T-cell (primary cell): ENCODE measurements at regions not wholly inside any gene's neighbourhood (a gene's known extent, or its start where the extent isn't known, plus 50 kb on each side); places are given as distances from the start of the nearest gene placed in this dataset.
"Not testable (repeated sequence)": the region's sequence is repeated elsewhere in the genome, so short reads cannot be mapped to it uniquely, and the experiment has no call there.

Experiments
- ATAC-seq, 4 experiments: fragments of 200-7000 bp in 3 of 4; fragments of 150-1000 bp in 1 of 4; cut with Tn5 transposase; replicated peaks in 1 of 4; 1 replicate in 3 of 4; 2 replicates in 1 of 4; pipeline ENCODE4 v1.10.0; 2021; ENCODE audit warnings: moderate library complexity in 3 of 4, mild to moderate bottlenecking in 2 of 4, moderate number of reproducible peaks in 1 of 4
- CTCF ChIA-PET, 2 donors: fragments of 300-600 bp; sonication (Branson Sonifier 250); formaldehyde crosslinking; loops; one replicate each; lab custom pipeline; 2022; ENCODE audit warnings: antibody characterized with exemption in 2 of 2; lab: Charles Lee
- POLR2A ChIA-PET, 2 donors: fragments of 300-600 bp; sonication (Branson Sonifier 250); formaldehyde crosslinking; loops; one replicate each; lab custom pipeline; 2022; ENCODE audit warnings: antibody characterized with exemption in 2 of 2; lab: Charles Lee
- DNase-seq, 35 experiments: peaks; one replicate each; pipeline versions ENCODE4 v3.0.0 to v3.0.0-alpha.2; 2013 to 2023
- H3K27ac ChIP-seq: one replicate; pipeline ENCODE4 v1.5.1; 2013; ENCODE audit warnings: low read length
- H3K27me3 ChIP-seq, 2 experiments: replicated peaks in 1 of 2; 1 replicate in 1 of 2; 2 replicates in 1 of 2; pipeline versions ENCODE4 v1.6.1 to v1.7.0; 2013; ENCODE audit warnings: low read length in 1 of 2, mixed read lengths in 1 of 2; ENCODE audit not compliant: control insufficient read depth in 2 of 2, insufficient read depth in 2 of 2; ENCODE audit errors: extremely low read depth in 1 of 2
- H3K36me3 ChIP-seq, 2 donors: 1 replicate in 1 of 2; 2 replicates in 1 of 2; pipeline versions ENCODE4 v1.6.1 to v1.7.0; 2013; ENCODE audit warnings: low read length in 1 of 2; ENCODE audit not compliant: control insufficient read depth in 2 of 2, insufficient read depth in 1 of 2; ENCODE audit errors: extremely low read depth in 1 of 2
- H3K4me1 ChIP-seq, 2 experiments: 1 replicate in 1 of 2; 2 replicates in 1 of 2; pipeline versions ENCODE4 v1.6.1 to v1.7.0; 2013; ENCODE audit warnings: low read length in 2 of 2, mixed read lengths in 1 of 2; ENCODE audit not compliant: insufficient read depth in 2 of 2, control insufficient read depth in 1 of 2; ENCODE audit errors: extremely low read depth in 1 of 2
- H3K4me3 ChIP-seq, 2 donors: 1 replicate in 1 of 2; 2 replicates in 1 of 2; pipeline versions ENCODE4 v1.5.1 to v1.7.0; 2013; ENCODE audit warnings: mild to moderate bottlenecking in 2 of 2, low read length in 1 of 2, moderate library complexity in 1 of 2; ENCODE audit not compliant: control insufficient read depth in 1 of 2; ENCODE audit errors: extremely low read depth in 1 of 2
- H3K9me3 ChIP-seq: 2 replicates; pipeline ENCODE4 v1.7.0; 2013
- H3K27ac Mint-ChIP-seq, 2 donors: one replicate each; pipeline ENCODE4 v1.8.0; 2020 to 2021; ENCODE audit warnings: mild to moderate bottlenecking in 2 of 2, mixed read lengths in 2 of 2
- H3K27me3 Mint-ChIP-seq, 2 donors: one replicate each; pipeline ENCODE4 v1.8.0; 2021 to 2022; ENCODE audit warnings: mixed read lengths in 2 of 2
- H3K36me3 Mint-ChIP-seq: one replicate; pipeline ENCODE4 v1.8.0; 2021; ENCODE audit warnings: mixed read lengths
- H3K4me1 Mint-ChIP-seq, 3 donors: one replicate each; pipeline ENCODE4 v1.8.0; 2020 to 2022; ENCODE audit warnings: mixed read lengths in 3 of 3, mild to moderate bottlenecking in 1 of 3
- H3K4me3 Mint-ChIP-seq, 3 donors: one replicate each; pipeline ENCODE4 v1.8.0; 2020 to 2022; ENCODE audit warnings: mild to moderate bottlenecking in 3 of 3, mixed read lengths in 3 of 3, moderate library complexity in 3 of 3
- H3K9me3 Mint-ChIP-seq, 3 donors: one replicate each; pipeline ENCODE4 v1.8.0; 2020 to 2022; ENCODE audit warnings: mixed read lengths in 3 of 3
- WGBS: methylation state at CpG from one replicate; pipeline ENCODE4 v1.1.5; 2013; ENCODE audit warnings: missing lambda C conversion rate; ENCODE audit not compliant: insufficient coverage; 5-methylcytosine and 5-hydroxymethylcytosine counted together

DNA sequence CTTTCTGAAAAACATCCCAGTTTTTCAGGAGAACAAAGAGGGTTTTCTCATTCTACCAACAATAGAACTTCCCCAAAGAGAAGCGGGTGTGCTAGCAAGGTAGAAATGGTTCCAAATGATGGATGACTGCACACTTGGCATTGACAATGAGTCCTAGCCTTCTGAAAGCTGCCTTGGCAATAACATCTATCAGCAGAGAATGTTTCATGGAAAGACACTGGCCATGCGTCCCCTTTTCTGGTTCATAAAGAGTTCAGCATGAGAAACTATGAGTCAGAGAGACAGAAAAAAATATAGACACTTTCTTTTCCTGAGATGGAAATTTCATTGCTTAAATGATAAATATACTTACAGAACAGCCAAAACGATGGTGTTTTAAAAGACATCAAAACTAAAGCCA lies 236.9 kb upstream of the PRKX start:
- H3K9me3 ChIP-seq: no peaks in the 10 kb centered on the region
- Mint-ChIP-seq H3K4me3 (no peak overlapping the region), H3K9me3 (peaks cover 0 to 8% (median 0%) of the 10 kb centered on the region in 3 donors), H3K36me3 (no peaks in the 10 kb centered on the region), H3K27ac (no peak overlapping the region), H3K4me1 (no peaks in the 10 kb centered on the region), H3K27me3 (peaks cover 9 to 31% of the 10 kb centered on the region in 2 donors)
- H3K36me3 ChIP-seq: no peaks in the 10 kb centered on the region
- H3K27me3 ChIP-seq: peaks cover 0 to 2% of the 10 kb centered on the region in 2 experiments
- H3K4me1 ChIP-seq: no peaks in the 10 kb centered on the region
- H3K27ac ChIP-seq: no peak overlapping the region
- CTCF ChIA-PET: no interaction called here
- no CpG with 5 or more reads among the region's 3 CpGs for WGBS
- POLR2A ChIA-PET: no interaction called here
- ATAC-seq: no peak
- no peak overlapping the region for H3K4me3 ChIP-seq
- DNase-seq: no peak

DNA sequence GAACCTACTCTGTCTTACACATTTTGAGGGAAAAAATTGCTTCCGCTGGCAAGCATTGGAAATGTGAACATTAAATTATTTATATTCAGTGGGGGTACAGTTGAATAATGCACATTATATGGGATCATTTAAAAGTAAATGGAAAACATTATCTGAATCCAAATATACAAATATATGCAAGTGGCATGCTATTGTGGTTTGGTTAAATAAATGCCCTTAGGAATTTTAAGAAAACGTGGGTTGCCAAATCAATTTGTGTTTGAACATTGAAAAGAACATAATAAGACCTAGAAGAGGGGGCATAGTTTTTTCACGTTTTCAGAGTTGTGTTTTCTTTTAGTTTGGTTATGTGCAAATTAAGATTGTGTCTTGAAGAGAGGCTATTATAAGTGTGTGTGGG lies 230.5 kb upstream of the PRKX start:
- H3K27ac ChIP-seq: no peak overlapping the region
- H3K9me3 ChIP-seq: no peaks in the 10 kb centered on the region
- CTCF ChIA-PET: no interaction called here
- Mint-ChIP-seq H3K4me3 (no peak overlapping the region), H3K27me3 (peaks cover 7 to 15% of the 10 kb centered on the region in 2 donors), H3K4me1 (no peaks in the 10 kb centered on the region), H3K27ac (no peak overlapping the region), H3K9me3 (peaks cover 0 to 6% (median 3%) of the 10 kb centered on the region in 3 donors), H3K36me3 (no peaks in the 10 kb centered on the region)
- POLR2A ChIA-PET: no interaction called here
- no peak overlapping the region for H3K4me3 ChIP-seq
- DNase-seq (no peak), ATAC-seq (no peak)
- H3K4me1 ChIP-seq: no peaks in the 10 kb centered on the region
- WGBS: no CpG with 5 or more reads among the region's 3 CpGs
- no peaks in the 10 kb centered on the region for H3K36me3 ChIP-seq
- H3K27me3 ChIP-seq: peaks cover 0 to 2% of the 10 kb centered on the region in 2 experiments

DNA sequence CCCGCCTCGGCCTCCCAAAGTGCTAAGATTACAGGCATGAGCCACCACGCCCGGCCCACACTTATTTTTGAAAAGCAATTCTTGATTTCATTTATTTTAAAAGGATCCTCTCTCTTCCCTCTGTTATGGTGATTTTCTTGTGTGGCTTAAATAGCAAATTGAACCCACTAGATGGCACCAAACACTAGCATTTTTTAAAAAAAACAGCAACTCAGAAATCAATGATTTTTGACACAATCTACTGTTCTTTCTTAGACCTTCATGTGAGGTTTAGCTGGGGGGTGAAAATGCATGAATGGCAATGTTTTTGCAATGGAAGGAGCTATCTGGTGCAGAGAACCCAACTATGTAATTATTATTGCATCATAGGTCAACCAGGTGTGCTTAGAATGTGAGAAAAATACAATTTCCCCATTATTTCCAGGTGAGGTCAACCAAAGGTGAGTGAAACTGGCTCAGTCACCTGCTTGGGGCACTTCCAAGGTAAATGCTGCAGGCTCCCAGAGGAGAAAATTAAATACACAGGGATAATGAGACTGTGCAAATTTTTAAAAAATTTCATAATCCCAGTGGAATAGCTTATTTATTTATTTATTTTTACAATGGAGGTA lies 226.7 kb upstream of the PRKX start:
- DNase-seq (peak in 1 of 35 experiments; percentile 15), ATAC-seq (no peak)
- WGBS: no CpG with 5 or more reads among the region's 4 CpGs
- H3K4me1 Mint-ChIP-seq: no peaks in the 10 kb centered on the region
- H3K27ac ChIP-seq: no peak overlapping the region
- H3K36me3 ChIP-seq: no peaks in the 10 kb centered on the region
- peaks cover 0 to 5% of the 10 kb centered on the region in 2 experiments for H3K27me3 ChIP-seq
- peaks cover 5 to 10% of the 10 kb centered on the region in 2 donors for H3K27me3 Mint-ChIP-seq
- POLR2A ChIA-PET: no interaction called here
- H3K27ac Mint-ChIP-seq: no peak overlapping the region
- H3K4me3 Mint-ChIP-seq: no peak overlapping the region
- no peak overlapping the region for H3K4me3 ChIP-seq
- no peaks in the 10 kb centered on the region for H3K36me3 Mint-ChIP-seq
- no peaks in the 10 kb centered on the region for H3K9me3 ChIP-seq
- peaks cover 0 to 6% (median 3%) of the 10 kb centered on the region in 3 donors for H3K9me3 Mint-ChIP-seq
- H3K4me1 ChIP-seq: no peaks in the 10 kb centered on the region
- CTCF ChIA-PET: interaction anchor here in 1 of 2 donors (1.0 kb wide), 1 partner anchor 22 kb away, joined by 3 read pairs; no protein-coding TSS in a partner anchor

DNA sequence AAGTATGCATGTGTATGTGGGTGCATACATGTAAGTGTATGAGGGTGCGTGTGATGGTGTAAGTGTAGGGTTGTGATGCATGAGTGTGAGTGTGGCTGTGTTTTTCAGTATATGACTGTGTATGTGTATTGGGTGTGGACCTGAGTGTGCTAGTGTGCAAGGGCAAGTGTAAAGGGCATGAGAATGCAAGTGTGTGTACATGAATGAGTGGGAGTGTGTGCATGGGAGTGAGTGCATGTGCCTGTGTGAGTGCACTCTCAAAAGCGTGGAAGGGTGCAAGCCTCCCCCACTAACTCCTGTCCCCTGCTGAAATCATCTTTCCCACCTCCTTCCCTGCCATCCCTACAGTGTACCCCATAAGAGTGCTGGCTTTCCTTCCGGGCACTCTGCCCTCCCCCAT lies 225.1 kb upstream of the PRKX start:
- Mint-ChIP-seq H3K9me3 (peaks cover 0 to 6% (median 3%) of the 10 kb centered on the region in 3 donors), H3K27me3 (peaks cover 4 to 5% of the 10 kb centered on the region in 2 donors), H3K36me3 (no peaks in the 10 kb centered on the region), H3K4me1 (no peaks in the 10 kb centered on the region), H3K4me3 (no peak overlapping the region), H3K27ac (no peak overlapping the region)
- DNase-seq (no peak), ATAC-seq (no peak)
- Histone ChIP-seq H3K4me1 (no peaks in the 10 kb centered on the region), H3K27me3 (peaks cover 0 to 5% of the 10 kb centered on the region in 2 experiments), H3K36me3 (no peaks in the 10 kb centered on the region), H3K9me3 (no peaks in the 10 kb centered on the region), H3K4me3 (no peak overlapping the region), H3K27ac (no peak overlapping the region)
- ChIA-PET POLR2A (no interaction called here), CTCF (no interaction called here)
- WGBS: 96% methylated on average over 2 of the region's 3 CpGs

DNA sequence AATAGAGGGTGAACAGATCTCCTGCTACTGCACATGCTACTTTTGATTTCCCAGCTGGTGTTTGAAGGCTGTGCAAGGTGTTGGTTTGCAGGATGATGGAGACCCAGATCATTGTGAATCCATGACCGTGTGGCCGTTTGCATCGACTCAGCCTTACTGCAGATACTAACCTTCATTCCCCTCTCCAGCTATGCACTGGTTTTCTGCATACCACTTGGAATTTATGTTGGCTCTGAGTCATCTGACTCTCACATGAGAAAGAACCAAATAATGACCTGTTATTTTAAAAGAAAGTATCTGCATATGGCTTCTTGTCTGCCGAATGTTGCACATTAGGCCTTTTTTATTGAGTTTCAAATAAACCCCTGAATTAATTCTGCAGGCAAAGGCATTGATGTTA lies 221.7 kb upstream of the PRKX start:
- ATAC-seq, H3K4me3 Mint-ChIP-seq, POLR2A ChIA-PET, H3K27ac ChIP-seq, H3K27me3 ChIP-seq, H3K27ac Mint-ChIP-seq, H3K9me3 ChIP-seq, H3K36me3 Mint-ChIP-seq, H3K4me3 ChIP-seq, H3K36me3 ChIP-seq, H3K27me3 Mint-ChIP-seq, H3K4me1 ChIP-seq, H3K9me3 Mint-ChIP-seq, H3K4me1 Mint-ChIP-seq, DNase-seq, CTCF ChIA-PET: not testable (repeated sequence)
- no CpG with 5 or more reads among the region's 4 CpGs for whole genome bisulfite sequencing

DNA sequence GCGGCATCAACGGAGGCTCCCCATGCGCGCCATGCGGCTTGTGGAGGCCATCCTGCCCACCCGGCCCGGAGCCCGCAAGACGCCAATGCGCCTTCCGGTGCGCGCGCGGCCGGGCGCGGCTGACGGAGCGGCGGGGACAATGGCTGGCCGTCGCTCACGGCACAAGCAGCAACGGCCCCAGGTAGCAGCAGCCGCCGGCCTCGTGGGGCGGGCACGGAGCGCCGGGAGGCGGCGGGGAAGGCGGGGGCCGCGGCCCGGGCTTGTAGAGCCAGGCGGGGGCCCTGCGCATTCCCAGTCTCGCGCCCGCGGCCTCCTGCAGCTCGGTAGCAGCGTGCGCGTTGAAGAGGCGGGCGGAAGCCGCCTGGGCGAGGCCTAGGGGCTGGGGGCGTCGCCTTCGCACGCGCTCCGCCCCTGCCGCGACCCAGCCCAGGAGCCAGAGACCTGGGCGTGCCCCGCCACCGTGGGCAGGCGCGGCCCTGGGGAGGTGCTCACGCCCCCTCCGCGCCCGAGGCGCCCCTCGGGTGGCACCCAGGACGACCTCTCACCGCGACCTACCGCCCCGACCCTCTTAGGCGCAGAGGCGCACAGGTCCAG lies 207.1 kb upstream of the PRKX start:
- H3K4me1 ChIP-seq, H3K27ac Mint-ChIP-seq, H3K27ac ChIP-seq, DNase-seq, CTCF ChIA-PET, H3K36me3 Mint-ChIP-seq, H3K9me3 ChIP-seq, H3K36me3 ChIP-seq, H3K4me3 Mint-ChIP-seq, H3K27me3 ChIP-seq, POLR2A ChIA-PET, H3K4me3 ChIP-seq, H3K27me3 Mint-ChIP-seq, H3K4me1 Mint-ChIP-seq, H3K9me3 Mint-ChIP-seq: not testable (repeated sequence)
- peak; percentile 97 to 99 (median 98) for ATAC-seq
- WGBS: no CpG with 5 or more reads among the region's 78 CpGs
